HG02938 (cell line): ENCODE measurements at regions not wholly inside any gene's neighbourhood (a gene's known extent, or its start where the extent isn't known, plus 50 kb on each side); places are given as distances from the start of the nearest gene placed in this dataset.

Source experiments
- ATAC-seq: cut with Tn5 transposase; IDR thresholded peaks from one replicate; pipeline ENCODE4 v1.9.1; 2021; ENCODE audit warnings: mild to moderate bottlenecking, moderate library complexity; ENCODE audit not compliant: unreplicated experiment

GRCh38 chr15:69529961-69530633, 77.5 kb downstream of the RPLP1 start:
- ATAC-seq, result no peak

DNA sequence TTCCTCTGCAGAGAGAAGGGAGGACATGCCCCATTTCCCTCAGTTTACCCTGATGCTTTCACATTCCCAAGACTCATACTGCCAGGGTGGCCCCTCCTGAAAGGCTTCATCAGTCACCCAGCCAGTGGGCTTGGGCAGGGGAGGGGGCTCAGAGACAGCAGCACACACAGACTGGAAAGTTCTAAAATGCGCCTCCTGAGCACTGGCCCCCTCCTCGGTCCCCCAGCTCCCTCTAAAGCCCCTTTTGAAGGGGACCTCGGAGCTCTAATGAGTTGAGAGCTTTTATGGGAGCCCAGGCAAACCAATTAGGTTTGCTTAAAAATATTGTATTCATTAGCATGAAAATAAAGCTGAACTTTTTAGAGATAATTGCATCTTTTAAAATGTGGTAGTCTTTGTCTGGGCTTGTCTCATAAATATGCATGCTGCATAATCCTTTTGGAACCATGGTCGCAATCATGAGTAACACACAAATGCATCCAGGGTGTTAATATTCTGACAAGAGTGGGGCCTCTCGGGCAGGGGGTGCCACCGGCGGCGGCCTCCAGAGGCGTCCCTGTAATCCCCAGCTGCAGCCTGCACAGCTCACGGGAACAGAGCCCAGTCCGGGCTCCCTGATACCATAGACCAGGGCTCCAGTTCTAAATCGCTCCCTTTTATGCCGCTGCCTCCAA, 78.5 kb downstream of the RPLP1 start:
- no peak for ATAC-seq

DNA sequence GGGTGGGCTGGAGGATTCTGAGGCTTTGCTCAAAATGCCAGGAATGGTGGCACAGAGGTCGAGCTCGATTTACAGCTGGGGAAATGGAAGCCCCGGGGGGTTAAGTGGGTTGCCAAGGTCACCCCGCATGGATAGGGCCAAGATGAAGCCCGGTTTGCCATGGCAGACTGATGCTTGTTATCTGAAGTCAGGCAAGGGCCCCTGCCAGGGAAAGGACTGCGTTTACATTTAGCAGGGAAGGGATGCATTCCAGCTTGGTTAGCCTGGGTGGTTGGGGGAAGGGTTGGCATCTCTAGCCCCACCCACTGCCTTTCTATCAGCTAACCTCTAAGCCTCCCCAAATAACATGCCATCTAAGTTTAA, 79.0 kb downstream of the RPLP1 start:
- no peak for ATAC-seq

- no peak for ATAC-seq
Observed at GRCh38 chr15:69532066-69532465, 79.4 kb downstream of the RPLP1 start.

GRCh38 chr15:69532856-69533255, 80.2 kb downstream of the RPLP1 start:
- no peak for ATAC-seq

DNA sequence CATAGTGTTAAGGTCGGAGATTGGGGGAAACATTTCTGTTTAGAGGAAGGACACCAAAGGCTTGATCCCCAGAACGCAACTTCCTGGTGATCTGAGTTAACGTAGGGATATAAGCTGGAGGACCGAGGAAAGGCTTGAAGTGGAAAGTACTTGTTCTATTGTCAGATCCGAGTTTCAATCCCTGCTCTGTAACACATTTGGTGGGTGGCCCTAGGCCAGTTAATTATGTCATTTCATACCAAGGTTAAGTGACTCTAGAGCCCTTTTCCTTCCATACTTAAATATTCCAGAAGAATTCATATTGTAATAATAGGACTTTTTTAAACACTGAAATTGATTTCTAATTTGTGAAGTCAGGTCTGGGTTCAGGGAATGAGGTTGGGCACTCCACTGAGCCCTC, 80.9 kb downstream of the RPLP1 start:
- no peak for ATAC-seq

- ATAC-seq, result no peak
Observed at GRCh38 chr15:69535101-69535638, 82.6 kb downstream of the RPLP1 start.

DNA sequence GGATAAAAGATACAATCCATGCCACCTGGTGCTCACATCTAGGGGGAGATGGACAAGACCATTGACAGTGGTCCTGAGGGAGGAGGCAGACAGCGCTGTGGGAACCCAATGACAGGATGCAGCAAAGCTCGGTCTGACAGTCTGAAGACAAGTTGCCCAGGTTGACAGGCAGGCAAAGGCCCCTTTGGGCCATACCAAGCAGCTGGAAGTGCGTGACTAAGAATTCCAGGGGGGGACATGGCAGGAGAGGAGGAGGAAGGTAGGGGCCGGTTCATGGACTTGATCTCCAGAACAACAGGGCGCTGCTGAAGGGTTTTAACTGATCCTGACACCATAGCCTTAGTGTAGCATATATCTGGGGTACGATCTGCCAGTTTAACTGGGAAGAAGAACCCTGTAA, 83.4 kb downstream of the RPLP1 start:
- ATAC-seq, result no peak

DNA sequence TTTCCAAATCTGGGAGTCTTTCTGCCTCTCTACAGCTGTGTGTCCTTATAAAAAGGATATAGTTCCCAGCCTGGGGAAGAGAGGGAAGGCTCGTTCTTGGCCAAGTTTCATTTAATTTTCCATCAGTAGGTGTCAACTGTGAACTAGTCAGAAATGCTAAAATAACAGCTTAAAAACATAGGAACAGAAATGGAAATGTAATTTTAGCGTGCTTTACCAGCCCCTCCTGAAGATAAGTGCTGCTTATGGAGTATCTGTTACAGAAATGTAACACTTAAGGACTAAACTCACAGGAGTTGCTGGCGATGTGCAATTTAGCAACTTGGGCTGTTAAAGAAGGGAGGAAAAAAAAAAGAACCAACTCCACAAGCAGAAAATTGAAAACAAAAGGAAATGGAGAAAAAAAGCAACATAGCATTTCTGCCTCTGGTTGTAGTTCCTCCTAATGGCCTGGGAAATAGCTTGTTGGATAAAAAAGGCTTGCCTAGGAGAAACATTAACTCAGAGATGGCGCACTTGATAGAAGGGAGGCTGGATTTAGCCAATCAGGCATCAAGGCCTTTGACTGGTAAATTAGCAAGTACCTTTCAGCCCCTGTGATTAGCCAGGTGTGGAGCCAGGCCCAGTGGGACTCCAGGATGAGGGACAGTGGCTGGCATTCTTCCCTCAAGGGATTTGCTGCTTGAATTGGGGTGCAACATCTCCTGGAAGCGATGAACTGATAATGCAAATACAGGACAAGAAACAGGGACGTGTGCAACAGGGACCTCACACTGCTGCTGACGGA, 84.3 kb downstream of the RPLP1 start:
- no peak for ATAC-seq

DNA sequence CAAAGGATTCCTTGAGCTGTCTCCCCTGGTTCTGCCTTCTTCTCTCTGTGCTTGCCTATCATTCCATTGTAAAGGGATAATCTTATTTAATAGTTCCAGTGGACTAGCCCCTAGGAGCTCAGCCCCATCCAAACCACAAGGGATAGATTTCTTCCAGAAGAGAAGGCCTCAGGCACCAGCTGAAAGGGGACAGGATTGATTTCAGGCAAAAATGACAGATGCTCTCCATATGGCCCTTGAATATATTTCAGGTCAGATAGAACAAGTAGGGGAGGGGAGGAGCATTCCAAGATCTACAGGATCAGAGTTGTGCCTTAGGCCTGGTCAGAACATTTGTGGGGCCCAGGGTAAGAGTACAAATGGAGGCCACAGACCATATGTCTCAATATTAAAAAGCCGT, 85.3 kb downstream of the RPLP1 start:
- no peak for ATAC-seq

DNA sequence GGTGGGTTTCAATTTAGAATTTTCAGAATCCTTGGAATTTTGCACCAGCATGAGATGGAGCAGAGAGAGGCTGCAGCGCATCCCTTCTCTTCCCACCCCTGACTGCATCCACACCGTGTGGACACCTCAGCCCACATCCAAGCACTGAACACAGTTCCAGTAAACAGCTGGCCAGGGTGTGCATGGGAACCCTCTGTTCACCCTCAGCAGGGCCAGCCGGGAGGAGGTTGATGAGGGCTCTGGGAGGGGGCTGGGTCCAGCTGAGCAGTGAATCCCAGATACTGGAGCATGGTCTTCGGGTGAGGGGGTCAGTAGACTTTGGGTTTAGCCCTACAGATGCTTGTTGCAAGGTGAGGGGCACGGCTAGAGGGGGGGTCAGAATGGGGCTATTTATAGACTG, 85.8 kb downstream of the RPLP1 start:
- ATAC-seq, result no peak

DNA sequence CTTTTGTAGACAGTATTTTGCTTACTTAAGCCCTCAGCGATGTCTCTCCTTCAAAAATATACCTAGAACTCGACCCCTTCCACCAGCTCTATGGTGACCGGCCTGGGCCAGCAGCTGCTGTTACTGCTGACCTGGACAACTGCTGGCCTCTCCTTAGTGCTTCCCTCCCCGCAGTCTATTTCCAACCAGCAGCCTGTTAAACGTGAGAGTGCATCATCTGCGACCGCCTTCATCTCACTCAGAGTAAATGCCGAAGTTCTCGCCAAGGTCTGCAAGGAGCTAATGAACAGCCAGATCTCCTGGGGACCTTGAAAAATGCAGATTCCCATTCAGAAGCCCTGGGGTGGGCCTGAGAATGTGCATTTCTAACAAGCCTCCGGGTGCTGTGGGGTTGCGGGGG, 86.7 kb downstream of the RPLP1 start:
- ATAC-seq, result no peak

GRCh38 chr15:69540622-69541021, 88.0 kb downstream of the RPLP1 start:
- ATAC-seq, result no peak

- ATAC-seq, result no peak
Observed at GRCh38 chr15:69542028-69542427, 89.4 kb downstream of the RPLP1 start.

- no peak for ATAC-seq
Observed at GRCh38 chr15:69543681-69544364, 91.2 kb downstream of the RPLP1 start.

DNA sequence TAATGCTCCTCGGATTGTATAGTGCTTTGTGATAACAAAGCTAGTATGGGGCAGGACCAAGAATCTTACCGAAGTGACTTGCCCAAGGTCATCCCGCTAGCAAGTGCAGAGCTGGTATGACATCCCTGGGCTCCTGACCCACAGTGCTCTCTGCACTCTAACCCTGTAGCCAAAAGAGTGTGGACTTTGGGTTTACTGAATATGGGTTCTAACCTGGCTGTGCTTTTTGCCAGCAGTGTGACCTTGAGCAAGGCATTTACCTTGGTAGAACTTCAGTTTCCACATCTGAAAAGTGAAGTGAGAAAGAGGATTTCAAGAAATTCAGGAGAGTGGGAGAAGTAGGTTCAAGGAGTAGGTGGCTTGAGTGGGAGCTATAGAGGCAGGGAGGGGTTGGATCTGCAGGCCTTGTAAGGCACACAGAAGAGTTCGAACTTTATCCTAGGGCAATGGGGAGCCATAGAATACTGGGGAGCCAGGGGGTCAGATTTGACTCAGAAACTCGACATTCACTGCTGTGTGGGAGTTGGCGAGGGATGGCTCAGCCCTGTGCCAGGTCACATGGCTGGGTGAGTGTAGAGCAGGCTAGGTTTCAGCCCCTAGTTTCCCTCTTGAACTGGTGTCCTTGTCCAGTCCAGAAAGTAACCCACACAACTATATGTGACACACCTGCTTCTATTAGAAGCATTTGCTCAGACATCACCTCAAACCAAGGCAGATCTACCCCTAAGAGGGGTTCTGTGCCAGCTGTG, 91.9 kb downstream of the RPLP1 start:
- no peak for ATAC-seq

DNA sequence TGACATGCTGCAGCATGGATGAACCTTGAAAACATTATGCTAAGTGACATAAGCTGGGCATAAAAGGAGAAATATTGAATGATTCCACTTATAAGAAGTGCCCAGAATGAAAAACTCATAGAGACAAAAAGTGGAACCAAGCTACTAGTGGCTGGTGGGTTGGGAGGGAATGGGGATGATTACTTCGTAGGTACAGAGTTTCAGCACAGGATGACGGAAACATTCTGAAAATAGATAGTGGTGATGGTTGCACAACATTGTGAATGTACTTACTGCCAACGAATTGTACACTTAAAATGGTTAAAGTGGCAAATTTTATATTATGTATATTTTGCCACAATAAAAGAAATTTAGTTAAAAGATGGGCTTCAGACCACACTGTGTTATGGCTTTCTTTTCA, 93.6 kb downstream of the RPLP1 start:
- ATAC-seq, result no peak

GRCh38 chr15:69548395-69549180, 96.0 kb downstream of the RPLP1 start:
- ATAC-seq, result no peak

DNA sequence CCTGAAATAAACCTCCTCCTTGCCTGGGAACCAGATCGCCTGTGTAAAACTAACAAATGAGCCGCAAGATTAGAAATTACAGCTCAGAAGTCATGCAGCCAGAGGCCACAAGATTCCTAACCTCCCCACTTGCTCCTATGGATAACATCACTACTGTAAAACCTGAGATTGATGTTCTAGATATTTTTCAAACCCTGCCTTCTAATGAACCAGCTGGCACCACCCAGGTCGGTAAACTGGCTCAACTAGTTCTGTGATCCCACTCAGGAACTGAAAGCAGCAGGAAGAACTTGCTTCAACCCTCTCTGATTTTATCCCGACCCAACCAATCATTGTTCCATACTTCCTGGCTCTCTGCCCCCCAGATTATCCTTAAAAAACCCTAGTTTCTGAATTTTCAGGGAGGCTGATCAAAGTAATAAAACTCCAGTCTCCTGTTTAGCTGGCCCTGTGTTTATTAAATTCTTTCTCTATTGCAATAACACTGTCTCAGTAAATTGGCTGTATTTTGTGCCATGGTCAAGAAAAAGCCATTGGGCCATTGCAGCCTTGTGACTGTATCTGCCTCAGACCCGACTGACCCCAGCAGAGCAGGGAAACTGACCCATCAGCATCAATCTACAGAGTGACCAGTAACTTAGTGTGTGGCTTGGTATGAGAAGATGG, 98.9 kb downstream of the RPLP1 start:
- no peak for ATAC-seq
